ENCODE measurements at regions not wholly inside any gene's neighbourhood (a gene's known extent, or its start where the extent isn't known, plus 50 kb on each side); places are given as distances from the start of the nearest gene placed in this dataset.

GRCh38 chr1:219352961-219353651 lies 179.4 kb downstream of the LYPLAL1 start:
- no peak for TF ChIP-seq CTCF (optimal IDR thresholded peaks at IDR 0.05 in 1 of 3, IDR thresholded peaks at IDR 0.05 in 1 of 3, conservative IDR thresholded peaks at IDR 0.05 in 1 of 3; ENCODE audit: extremely low read depth in 1 of 3, insufficient read depth in 2 of 3, low read length in 3 of 3)
- no peak for TF ChIP-seq EZH2 (IDR thresholded peaks at IDR 0.05; ENCODE audit: low read length)
